ENCODE measurements at regions not wholly inside any gene's neighbourhood (a gene's known extent, or its start where the extent isn't known, plus 50 kb on each side); places are given as distances from the start of the nearest gene placed in this dataset.

DNA sequence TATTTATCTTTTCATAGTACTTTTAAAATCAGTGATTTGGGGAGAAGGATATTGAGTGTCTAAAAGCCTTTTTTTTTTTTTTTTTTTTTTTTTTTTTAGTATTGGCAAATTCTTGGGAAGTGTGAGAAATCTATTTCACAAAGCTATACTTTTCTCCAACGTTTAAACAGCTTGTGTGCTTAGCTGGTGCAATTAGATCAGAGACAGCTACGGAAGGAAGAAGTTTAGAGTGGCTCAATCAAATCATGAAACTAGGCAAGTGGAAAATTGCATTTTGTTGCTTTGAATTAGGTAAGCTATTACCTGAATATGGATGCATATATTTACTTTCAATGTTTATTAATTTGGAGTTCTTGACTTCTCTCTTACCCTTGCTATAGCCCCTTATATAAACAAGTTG, 1001.9 kb downstream of the PDHA2 start:
- no peaks in the 10 kb centered on the region for H3K27me3 ChIP-seq
- H3K4me1 ChIP-seq = no peaks in the 10 kb centered on the region
- no peaks in the 10 kb centered on the region for H3K9me3 ChIP-seq
- no peak for DNase-seq
- H3K4me3 ChIP-seq (replicated peaks in 1 of 3) = no peak overlapping the region
- no peaks in the 10 kb centered on the region for H3K36me3 ChIP-seq
- TF ChIP-seq, protein P1, sequence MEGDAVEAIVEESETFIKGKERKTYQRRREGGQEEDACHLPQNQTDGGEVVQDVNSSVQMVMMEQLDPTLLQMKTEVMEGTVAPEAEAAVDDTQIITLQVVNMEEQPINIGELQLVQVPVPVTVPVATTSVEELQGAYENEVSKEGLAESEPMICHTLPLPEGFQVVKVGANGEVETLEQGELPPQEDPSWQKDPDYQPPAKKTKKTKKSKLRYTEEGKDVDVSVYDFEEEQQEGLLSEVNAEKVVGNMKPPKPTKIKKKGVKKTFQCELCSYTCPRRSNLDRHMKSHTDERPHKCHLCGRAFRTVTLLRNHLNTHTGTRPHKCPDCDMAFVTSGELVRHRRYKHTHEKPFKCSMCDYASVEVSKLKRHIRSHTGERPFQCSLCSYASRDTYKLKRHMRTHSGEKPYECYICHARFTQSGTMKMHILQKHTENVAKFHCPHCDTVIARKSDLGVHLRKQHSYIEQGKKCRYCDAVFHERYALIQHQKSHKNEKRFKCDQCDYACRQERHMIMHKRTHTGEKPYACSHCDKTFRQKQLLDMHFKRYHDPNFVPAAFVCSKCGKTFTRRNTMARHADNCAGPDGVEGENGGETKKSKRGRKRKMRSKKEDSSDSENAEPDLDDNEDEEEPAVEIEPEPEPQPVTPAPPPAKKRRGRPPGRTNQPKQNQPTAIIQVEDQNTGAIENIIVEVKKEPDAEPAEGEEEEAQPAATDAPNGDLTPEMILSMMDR (IDR thresholded peaks at IDR 0.05) = no peak
- TF ChIP-seq POLR2A (IDR thresholded peaks at IDR 0.05) = no peak
- no peak overlapping the region for H3K27ac ChIP-seq
- intact Hi-C loops (cut with DNase I) = no loop called here
- 27 to 48% methylated on average over 2 of the region's 2 CpGs for WGBS, 2 donors

DNA sequence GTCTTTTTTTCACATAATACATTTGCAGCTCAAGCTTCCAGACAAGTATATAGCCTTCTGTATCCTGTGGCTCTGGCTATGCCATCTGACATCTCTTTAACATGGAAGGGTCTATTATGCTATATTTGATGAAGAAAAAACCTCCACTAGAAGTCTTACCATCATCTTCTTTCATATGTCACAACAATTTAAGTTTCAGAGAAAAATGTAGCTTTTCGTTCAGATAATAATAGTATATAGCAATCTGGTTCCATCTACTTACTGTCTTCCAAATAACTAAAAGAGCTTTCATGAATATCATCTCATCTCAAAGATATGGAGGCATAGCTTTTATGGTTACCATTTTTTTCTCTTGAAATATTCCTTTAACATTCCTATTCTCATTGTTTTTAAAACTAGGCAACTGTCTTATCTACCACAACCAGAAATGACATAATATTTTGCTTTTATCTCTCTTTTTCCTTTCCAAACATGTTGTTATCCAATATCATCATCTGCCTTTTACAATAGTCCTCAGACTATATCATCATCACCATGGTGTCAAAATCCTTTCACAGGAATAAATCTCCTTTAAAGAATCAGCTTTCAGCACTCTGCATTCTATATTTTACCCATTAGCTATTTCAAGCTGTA, 1005.1 kb downstream of the PDHA2 start:
- no peak overlapping the region for H3K4me3 ChIP-seq (replicated peaks in 1 of 3)
- H3K4me1 ChIP-seq = no peaks in the 10 kb centered on the region
- no peaks in the 10 kb centered on the region for H3K9me3 ChIP-seq
- TF ChIP-seq POLR2A (IDR thresholded peaks at IDR 0.05) = no peak
- TF ChIP-seq, protein P1 (IDR thresholded peaks at IDR 0.05) = no peak
- H3K27me3 ChIP-seq = no peaks in the 10 kb centered on the region
- intact Hi-C loops (cut with DNase I) = no loop called here
- WGBS, 2 donors = 87 to 94% methylated on average over 1 of the region's 1 CpG
- H3K36me3 ChIP-seq = no peaks in the 10 kb centered on the region
- DNase-seq = no peak
- H3K27ac ChIP-seq = no peak overlapping the region

- TF ChIP-seq, protein P1 (IDR thresholded peaks at IDR 0.05) = no peak
- TF ChIP-seq POLR2A (IDR thresholded peaks at IDR 0.05) = no peak
- WGBS, 2 donors = 85 to 89% methylated on average over 2 of the region's 2 CpGs
- H3K9me3 ChIP-seq = no peaks in the 10 kb centered on the region
- H3K36me3 ChIP-seq = no peaks in the 10 kb centered on the region
- no peak for DNase-seq
- intact Hi-C loops (cut with DNase I) = no loop called here
- H3K27ac ChIP-seq = no peak overlapping the region
- no peaks in the 10 kb centered on the region for H3K4me1 ChIP-seq
- no peak overlapping the region for H3K4me3 ChIP-seq (replicated peaks in 1 of 3)
- no peaks in the 10 kb centered on the region for H3K27me3 ChIP-seq
Measured at GRCh38 chr4:96845819-96846218, 1005.9 kb downstream of the PDHA2 start.

DNA sequence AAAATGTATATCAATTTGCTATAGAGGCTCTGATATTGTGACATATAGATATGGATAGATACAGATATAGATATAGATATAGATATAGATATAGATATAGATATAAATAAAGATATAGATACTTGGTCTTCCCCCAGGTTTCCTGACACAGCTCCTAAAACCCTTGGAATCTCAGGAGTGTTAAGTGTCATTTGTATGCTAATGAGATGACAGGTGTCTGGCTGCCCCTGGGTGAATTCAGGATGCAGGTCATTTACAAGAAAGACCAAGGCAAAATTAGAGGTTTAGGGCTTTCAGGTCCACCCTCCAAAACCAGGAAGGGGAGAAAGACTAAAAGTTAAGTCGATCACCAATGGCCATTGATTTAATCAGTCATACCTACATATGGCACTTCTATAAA, 1034.8 kb downstream of the PDHA2 start:
- Histone ChIP-seq H3K27me3 (no peaks in the 10 kb centered on the region), H3K4me1 (no peaks in the 10 kb centered on the region), H3K9me3 (no peaks in the 10 kb centered on the region), H3K36me3 (no peaks in the 10 kb centered on the region), H3K27ac (no peak overlapping the region), H3K4me3 (replicated peaks in 1 of 3) (no peak overlapping the region)
- TF ChIP-seq POLR2A (IDR thresholded peaks at IDR 0.05) = no peak
- TF ChIP-seq, protein P1 (IDR thresholded peaks at IDR 0.05) = no peak
- intact Hi-C loops (cut with DNase I) = no loop called here
- DNase-seq = no peak
- 81 to 93% methylated on average over 1 of the region's 1 CpG for WGBS, 2 donors

- Histone ChIP-seq H3K4me3 (replicated peaks in 1 of 3) (no peak overlapping the region), H3K4me1 (no peaks in the 10 kb centered on the region), H3K9me3 (no peaks in the 10 kb centered on the region), H3K36me3 (no peaks in the 10 kb centered on the region), H3K27ac (no peak overlapping the region), H3K27me3 (no peaks in the 10 kb centered on the region)
- no peak for DNase-seq
- TF ChIP-seq, protein P1 (IDR thresholded peaks at IDR 0.05) = no peak
- TF ChIP-seq POLR2A (IDR thresholded peaks at IDR 0.05) = no peak
- 63 to 85% methylated on average over 2 of the region's 2 CpGs for WGBS, 2 donors
- intact Hi-C loops (cut with DNase I) = no loop called here
Measured at GRCh38 chr4:96879527-96879926, 1039.6 kb downstream of the PDHA2 start.
